HG03139 (cell line): ENCODE measurements at regions not wholly inside any gene's neighbourhood (a gene's known extent, or its start where the extent isn't known, plus 50 kb on each side); places are given as distances from the start of the nearest gene placed in this dataset.
"Not testable (repeated sequence)": the region's sequence is repeated elsewhere in the genome, so short reads cannot be mapped to it uniquely, and the experiment has no call there.

Source experiments
- ATAC-seq: cut with Tn5 transposase; IDR thresholded peaks from one replicate; pipeline ENCODE4 v1.9.1; 2021; ENCODE audit not compliant: unreplicated experiment

DNA sequence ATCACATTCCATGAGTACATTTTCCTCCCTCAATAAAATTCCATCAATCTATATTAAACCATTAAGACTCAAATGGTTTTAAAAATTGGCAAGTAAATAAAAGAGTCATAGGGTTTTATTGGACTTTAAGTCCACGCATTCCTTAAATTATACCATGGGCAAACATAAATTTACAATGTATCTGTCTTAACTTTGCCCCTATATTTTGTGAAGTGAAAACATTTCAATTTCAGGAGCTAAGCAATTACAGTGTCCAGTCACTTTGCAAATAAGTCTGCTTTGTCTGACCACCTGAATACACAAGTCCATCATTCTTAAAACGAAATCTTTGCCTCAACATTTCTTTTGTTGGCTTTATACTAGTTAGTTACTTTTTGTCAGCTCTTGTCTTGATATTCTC lies 197.5 kb upstream of the SEMA3D start:
- no peak for ATAC-seq

DNA sequence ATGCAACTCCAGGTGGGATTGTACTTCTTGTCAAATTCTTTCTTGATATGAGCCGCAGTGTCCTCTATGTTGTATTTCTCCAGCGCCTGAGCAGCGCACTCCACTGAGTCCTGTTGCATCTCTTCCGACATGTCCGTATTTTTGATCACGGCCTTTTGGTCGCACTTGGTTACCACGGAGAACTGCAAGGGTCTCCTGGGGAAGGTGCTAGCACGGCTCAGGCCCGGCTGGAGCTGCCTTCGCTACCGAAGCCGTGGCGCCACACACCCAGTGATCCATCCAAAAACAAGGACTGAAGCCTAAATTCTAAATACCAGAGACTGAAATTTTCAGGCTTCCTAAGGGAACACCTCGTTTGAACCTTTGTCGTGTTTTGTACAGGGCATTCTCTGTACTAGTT lies 194.4 kb upstream of the SEMA3D start:
- no peak for ATAC-seq

DNA sequence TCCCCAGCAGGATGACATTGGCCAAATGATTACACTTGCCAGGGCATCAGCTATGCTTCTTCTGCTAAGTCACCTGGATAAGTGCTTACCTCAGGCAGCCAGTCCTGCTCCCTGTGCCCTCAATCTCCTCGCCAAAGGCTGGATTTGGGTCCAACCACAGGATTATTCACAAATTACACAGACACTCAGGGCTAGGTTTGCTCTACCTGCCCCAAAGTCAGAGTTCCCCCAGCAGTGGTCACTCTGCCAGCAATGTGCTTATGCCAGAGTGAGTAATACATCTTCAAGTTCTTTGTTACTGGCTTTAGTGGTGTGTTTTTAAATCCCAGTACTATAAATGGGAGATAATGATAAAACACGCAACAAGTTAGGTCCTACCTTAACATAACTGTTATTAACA lies 189.7 kb upstream of the SEMA3D start:
- ATAC-seq: no peak

DNA sequence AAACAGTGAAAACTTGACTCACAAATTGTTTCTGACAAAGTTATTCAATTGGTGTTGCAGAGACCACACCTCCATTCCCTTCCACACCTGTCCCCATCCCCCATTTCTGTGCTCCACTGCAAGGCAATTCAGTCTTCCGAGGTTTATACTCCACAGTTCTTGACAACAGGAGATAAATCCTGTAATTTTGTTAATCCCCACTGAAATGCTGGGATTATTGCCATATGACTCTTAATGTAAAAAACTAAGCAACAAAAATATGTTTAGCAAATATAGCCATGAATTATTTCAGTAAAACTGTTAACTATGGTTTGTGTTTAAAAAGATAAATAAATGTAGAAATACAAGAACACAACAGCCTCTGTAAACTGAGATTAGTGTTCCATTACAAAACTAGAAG lies 170.1 kb upstream of the SEMA3D start:
- ATAC-seq: no peak

DNA sequence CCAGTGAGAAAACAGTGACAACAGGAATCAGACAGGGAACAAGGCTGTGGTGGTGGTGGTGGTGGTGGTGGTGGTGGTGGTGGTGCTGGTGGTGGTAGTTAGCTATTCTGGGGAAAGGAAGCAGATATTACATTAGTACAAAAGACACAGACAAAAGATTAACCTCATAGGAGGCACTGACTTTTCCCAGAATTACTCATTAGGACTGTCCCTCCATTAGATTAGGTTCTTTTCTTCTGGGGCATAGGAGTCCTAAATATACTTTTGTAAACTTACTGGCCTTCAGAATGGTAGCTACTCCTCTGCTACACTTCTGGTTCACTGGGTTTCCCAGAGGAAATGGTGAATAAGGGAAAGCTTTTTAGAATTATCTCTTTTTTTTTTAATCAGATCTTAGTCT lies 156.6 kb upstream of the SEMA3D start:
- no peak for ATAC-seq

DNA sequence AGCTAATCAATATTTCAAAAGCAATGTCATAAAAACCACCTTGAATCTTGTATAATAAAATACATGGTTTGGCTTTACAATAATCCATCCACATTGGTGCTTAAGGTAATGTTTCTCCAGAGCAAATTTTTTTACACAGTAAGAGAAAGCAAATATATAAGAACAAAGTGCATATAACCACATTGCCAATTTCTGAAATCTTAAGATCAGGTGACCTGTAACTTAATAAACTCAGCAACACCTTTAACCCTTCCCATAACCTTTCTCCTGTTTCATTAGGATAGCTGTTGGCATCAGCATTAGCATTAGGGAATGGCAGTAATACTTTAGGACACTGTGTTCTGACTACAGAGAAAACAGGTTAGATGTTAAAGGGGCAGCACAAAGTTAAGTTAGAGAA lies 155.9 kb upstream of the SEMA3D start:
- ATAC-seq: no peak

DNA sequence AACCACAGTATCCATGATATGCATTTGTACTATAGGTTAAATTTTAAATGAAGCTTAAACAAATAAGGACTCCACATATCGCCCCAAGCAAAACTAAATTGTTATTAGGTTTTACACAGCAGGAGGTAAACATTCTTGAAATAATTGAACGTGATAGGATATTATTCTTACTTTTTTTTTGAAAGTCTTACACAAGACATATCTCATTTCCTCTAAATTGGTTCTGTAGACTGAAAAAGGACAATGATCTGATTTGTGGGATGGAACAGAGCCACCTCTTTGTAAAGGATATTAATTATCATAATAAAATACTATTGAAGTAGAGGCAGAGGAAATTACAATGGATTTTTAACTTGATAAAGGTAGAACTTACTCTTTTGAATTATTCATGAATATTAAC lies 155.1 kb upstream of the SEMA3D start:
- ATAC-seq: no peak

DNA sequence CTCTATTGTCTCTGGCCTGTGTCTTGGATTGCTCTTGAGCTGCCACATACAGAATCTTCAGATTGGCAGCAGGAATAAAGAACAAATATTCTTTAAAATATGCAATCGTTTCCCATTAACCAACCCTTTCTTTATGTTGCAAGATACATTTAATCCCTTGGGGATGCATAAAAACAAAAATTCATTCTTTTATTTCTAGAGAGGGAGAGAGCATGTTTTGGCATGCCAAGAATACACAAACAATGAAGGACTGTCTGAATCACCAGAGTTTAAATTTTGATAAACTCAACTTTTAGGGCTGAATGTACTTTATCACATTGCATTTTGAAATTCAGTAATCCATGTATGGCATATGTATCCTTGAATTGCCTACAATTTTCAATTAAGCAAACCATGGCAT lies 154.3 kb upstream of the SEMA3D start:
- ATAC-seq: no peak

DNA sequence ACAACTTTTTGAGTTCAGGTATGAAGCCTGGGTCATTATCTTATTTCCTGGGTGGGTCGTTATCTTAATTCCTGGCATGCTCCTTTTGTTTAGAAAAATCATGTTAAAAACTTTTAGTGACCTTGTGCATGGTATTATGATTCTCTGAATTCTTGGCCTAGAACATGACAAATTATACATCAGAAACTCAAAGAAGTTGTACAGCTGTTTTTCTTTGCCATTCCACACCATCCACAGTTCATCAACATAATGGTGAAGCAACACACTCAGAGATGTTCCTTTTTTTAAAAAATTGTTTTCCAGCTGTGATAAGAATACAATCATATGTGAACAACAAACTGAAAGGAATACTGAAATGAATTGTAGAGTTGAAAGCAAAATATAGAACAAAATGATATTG lies 149.2 kb upstream of the SEMA3D start:
- no peak for ATAC-seq

DNA sequence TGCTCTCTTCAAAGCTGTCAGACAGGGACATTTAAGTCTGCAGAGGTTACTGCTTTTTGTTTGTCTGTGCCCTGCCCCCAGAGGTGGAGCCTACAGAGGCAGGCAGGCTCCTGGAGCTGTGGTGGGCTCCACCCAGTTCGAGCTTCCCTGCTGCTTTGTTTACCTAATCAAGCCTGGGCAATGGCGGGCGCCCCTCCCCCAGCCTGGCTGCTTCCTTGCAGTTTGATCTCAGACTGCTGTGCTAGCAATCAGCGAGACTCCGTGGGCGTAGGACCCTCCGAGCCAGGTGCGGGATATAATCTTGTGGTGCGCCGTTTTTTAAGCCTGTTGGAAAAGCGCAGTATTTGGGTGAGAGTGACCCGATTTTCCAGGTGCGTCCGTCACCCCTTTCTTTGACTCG lies 148.3 kb upstream of the SEMA3D start:
- ATAC-seq: not testable (repeated sequence)

DNA sequence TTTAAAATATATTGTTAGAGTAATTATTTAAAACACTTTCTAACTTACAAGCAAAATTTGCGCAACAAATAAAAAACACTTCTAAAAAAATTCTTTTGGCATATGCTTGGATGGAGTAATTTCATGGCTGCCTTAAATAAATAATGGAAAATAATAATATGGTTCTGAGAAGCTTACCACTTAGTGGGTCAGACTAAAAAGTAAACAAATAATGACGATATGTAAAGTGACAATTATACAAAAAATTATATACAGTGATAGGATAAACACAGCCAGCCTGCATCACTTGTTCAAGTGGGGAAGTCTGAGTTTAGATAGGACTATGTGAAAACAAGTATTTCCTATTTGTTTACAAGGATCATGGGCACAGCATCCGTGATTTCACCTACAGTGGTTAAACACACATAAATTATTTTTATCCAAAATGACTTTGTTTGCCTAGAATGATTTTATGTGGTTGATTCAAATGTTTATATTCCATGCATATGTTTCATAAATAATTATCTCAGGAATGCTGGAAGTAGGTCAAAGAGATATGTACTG lies 141.7 kb upstream of the SEMA3D start:
- ATAC-seq: no peak

DNA sequence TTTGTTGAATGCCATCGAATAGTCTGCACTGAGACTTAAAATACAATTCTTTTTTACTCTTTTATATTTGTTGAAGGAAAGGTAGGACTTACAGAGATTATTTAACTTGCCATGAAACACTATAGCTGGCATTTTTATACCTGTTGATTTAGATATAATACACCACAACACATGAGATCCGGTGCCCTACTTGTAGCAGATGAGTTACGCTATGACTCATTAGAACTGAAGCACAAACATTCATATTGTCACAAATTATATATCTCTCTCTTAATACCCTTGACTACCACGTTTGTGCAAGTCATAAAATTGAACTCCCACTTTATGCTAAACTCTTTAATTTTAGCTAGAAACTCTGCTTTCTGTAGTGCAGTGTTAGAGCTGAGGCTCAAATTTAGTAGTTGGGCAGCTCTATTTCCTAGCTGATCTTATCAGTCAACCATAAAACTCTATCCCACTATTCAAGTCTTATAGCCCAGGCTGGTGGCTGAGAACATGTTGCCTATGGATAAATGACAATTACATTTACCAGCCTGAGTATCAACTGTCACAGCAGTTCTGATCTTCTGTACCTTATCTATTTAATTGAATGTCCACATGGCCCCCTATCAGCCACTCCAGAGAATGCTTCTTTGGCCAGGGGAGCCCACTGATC lies 137.4 kb upstream of the SEMA3D start:
- ATAC-seq: no peak

DNA sequence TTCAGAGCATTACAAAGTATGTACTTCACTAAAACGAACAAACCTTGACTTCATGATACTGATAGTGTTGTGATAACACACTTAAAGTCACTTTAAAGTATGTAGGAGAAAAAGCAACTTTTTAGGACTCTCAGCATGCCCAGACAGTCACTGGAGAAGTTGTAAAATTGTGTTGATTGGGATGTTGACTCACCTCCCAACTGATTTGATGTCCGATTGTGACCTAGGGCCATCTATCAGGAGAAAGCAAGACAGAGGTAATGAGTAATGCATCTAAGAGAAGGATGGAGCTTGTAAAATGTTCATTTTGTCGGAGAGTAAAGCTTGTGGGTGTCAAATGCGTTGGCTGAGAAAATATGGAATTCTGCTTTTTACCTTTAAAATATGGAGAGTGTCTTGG lies 135.4 kb upstream of the SEMA3D start:
- no peak for ATAC-seq

DNA sequence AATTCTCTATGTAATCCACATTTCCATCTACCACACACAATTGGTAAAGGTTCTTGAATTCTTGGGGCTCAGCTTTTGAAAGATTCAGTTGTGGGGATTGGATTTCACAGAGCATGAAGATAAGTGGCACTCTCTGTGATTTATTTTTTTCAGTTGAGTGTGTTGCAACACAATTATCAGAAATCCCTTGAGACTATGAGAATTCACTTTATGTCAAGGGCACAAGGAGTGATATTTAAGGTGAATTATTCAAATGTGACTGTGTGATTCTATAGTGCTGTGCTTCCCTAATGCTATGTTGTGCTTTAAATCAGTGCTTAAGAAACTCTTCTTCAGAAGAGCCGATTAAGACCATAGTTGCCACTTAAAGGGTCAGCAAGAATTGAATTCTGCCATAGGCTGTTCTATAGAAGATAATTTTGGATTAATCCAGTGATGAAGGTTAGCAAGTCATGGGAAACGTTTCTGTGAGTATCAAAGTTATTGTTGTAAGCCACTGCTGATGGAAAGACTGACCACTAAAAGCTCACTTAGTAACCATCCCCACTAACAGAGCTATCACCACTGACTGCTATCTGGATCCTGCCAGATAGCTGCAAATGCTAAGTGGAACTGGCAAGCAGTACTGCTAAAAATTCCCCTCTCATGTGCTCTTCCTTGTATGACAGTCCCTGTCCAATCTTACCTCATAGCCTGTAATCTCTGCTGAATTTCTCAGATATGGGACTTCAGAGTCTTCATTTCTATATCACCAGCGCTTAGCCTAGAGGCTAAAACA lies 134.0 kb upstream of the SEMA3D start:
- ATAC-seq: no peak

DNA sequence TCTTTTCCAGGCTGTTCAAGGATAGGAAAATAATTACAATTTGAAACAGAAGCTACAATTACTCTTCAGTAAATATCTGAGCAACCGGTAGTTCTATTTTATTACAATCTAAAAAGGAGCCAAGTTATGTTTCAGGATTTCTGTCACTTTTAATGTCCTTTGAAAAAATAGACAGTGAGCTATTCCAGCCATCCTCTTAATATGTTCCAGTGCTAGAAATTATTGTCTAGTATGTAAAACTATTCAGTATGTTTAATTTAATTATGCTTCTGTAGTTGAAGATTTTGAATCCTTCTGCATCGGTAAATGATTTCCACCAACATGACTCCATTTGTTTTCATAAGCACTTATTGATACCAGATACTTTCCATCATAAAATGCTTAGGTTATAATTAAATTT lies 129.6 kb upstream of the SEMA3D start:
- ATAC-seq: no peak

DNA sequence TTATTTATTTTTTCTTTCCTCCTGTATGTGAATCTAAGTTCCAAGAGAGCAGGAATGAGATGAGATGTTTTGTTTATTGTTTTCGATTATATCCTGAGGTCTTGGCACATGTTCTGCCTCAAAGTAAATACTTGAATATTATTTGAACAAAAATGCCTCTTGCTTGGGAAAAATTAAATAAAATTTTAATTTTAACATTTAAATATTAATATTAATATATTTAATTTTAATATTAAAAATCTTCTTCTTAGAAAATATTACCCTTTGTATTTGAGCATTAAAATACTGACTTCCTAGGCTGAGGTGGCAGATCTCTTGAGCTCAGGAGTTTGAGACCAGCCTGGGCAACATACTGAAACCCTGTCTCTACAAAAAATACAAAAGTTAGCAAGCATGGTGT lies 123.4 kb upstream of the SEMA3D start:
- no peak for ATAC-seq

DNA sequence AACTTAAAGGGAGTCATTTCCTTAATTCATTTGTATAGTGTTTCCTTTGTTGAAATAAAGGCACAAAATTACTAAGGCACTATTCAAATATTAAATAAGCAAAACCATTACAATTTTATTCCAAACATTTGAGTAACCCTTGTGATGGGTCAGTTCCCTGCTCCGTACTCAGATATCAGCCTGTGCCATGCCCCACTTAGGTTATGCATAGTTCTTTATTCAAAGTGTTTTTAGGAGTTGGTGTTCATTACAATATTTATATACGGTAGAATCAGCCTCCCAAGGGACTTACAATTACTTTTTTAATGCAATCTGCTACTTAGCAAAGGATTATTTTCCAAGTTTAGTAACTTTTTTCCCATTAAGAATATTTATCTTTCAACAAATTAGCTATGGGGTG lies 119.3 kb upstream of the SEMA3D start:
- ATAC-seq: no peak

DNA sequence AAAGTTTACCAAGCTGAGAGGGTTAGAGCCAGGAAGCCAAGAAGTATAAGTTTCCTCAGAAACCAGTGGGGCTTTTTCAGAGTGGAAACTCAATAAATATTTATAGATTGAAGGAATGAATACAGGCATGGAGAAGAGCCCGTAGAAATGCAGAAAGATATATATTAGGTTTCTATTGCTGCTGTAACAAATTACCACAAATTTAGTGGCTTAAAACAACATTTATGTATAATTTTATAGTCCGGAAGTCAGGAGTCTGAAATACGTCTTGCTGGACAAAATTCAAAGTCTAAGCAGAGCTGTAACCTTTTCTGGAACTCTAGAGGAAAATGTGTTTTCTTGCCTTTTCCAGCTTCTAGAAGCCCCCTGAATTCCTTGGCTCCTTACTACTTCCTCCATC lies 107.3 kb upstream of the SEMA3D start:
- no peak for ATAC-seq

DNA sequence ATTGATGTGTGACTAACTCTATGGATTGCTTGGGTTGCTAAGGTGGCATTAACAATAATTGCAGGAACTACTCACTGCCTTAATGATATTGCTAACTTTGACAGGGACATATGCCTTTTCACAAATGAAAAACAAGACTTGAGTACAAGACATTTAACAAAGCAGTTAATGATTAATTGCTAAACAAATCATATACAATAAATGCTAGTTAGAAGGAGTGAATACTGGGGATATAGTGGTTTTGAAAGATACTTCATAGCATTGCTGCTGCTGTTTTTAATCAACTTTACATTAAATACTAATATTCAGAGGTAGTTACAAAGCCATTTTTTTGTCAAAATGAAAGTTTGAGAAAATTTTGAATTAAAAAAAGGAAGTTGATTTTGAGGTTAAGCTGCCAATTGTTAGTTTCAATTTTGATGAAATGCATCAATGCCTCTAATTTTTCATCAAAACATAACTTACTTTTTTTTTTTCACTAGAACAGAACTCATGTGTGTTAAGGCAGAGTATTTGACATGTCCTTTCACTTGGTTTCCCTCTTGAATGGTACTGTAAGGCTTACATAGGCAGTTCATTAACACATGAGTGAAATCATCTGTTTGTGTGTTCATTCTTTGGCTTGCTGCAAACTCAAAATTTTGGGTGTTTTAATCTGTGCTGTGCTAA lies 106.2 kb upstream of the SEMA3D start:
- ATAC-seq: peak; percentile 59

DNA sequence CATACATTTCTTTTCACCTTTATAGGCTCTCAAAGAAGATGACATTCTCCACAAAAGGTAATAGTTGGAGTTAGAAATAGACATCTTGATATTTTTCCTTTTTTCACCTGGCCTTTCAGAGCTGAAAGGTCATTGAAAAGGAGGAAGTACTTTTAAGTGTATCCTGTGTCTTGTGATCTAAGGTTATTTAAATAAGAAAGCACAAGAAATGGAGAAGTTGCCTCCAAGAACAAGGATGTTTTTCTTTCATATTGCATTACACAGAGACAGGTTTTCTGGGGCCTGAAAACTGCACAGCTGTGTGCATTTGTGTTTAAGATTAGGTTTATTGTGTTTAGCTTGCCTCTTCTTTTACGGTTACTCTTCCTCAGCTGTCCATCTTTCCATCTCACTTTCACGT lies 103.4 kb upstream of the SEMA3D start:
- ATAC-seq: peak; percentile 43

DNA sequence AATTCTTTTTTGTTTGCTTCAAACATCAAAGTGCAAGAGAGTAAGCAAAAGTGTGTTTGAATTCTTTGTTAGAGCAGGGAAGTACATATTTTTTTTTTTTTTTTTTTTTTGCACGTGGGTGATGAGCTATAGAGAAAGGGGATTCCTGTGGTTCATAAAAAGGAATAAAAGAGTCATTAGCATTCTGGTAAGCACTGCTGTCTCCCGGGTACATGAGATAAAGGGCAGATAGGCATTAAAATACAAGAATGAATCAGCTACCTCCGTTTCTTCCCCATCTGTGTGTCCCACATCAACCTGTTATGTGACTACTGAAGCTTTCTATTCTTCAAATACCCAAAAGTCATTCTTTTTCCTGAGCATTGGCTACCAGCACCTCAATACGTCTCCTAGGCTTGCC lies 102.4 kb upstream of the SEMA3D start:
- no peak for ATAC-seq
